HCT116 (cell line): ENCODE measurements at regions not wholly inside any gene's neighbourhood (a gene's known extent, or its start where the extent isn't known, plus 50 kb on each side); places are given as distances from the start of the nearest gene placed in this dataset.

Experiments used
- ATAC-seq: fragments of 200-7000 bp; cut with Tn5 transposase; 2 replicates; pipeline ENCODE4 v1.9.1; 2020; ENCODE audit warnings: mild to moderate bottlenecking, moderate library complexity
- BruUV-seq: library from RNA; stranded (reverse); fragments of 400-500 nt; replicated peaks from 2 replicates; lab custom pipeline; 2021; lab: Mats Ljungman, UMichigan
- CTCF ChIA-PET: fragments of 300-600 bp; sonication (Branson Sonifier 250); formaldehyde crosslinking; loops from one replicate; lab custom pipeline; 2021; ENCODE audit warnings: antibody characterized with exemption; lab: Charles Lee
- POLR2A ChIA-PET: fragments of 300-600, 350-600 bp; sonication (Branson Sonifier 250); formaldehyde crosslinking; loops from one replicate; lab custom pipeline; 2021; ENCODE audit warnings: antibody characterized with exemption; lab: Charles Lee
- RAD21 ChIA-PET, 2 experiments: fragments of 300-600 bp; sonication (Branson Sonifier 250); formaldehyde crosslinking; loops; one replicate each; lab custom pipeline; 2023; ENCODE audit warnings: low total read pairs in 2 of 2; ENCODE audit not compliant: uncharacterized antibody in 2 of 2, unreplicated experiment in 2 of 2, low non-redundant PET in 1 of 2; lab: Charles Lee
- DNase-seq: peaks from one replicate; pipeline ENCODE4 v3.0.0-alpha.2; 2010; ENCODE audit warnings: low read depth, low spot score
- H2AFZ ChIP-seq: fragments of 200-600 bp; shearing (Covaris generic), sonication (generic); 2 replicates; pipeline ENCODE4 v1.6.1; 2017; ENCODE audit warnings: low read depth, mixed run types, mixed read lengths, antibody characterized with exemption, low read length; ENCODE audit not compliant: poor library complexity, severe bottlenecking
- H3K27ac ChIP-seq: 2 replicates; pipeline ENCODE4 v1.5.1; 2012; ENCODE audit warnings: low read depth, low read length
- H3K27me3 ChIP-seq: fragments of 200-600 bp; sonication (generic); 2 replicates; pipeline ENCODE4 v1.6.1; 2016; ENCODE audit warnings: mixed run types, low read length, mixed read lengths; ENCODE audit not compliant: insufficient read depth
- H3K36me3 ChIP-seq, 2 experiments: fragments of 200-500 bp in 1 of 2; fragments of 200-600 bp in 1 of 2; sonication (Bioruptor generic) in 1 of 2; sonication (generic) in 1 of 2; 2 replicates each; pipeline versions ENCODE4 v1.5.1 to v1.6.1; 2014 to 2016; ENCODE audit warnings: low read length in 2 of 2, inconsistent platforms in 1 of 2, mixed read lengths in 1 of 2, mixed run types in 1 of 2; ENCODE audit not compliant: insufficient read depth in 2 of 2, control insufficient read depth in 1 of 2
- H3K4me1 ChIP-seq, 2 experiments: fragments of 200-600 bp in 1 of 2; sonication (generic) in 1 of 2; 2 replicates each; pipeline versions ENCODE4 v1.5.1 to v1.6.1; 2012 to 2017; ENCODE audit warnings: low read length in 2 of 2, inconsistent platforms in 1 of 2, mild to moderate bottlenecking in 1 of 2, mixed read lengths in 1 of 2, mixed run types in 1 of 2, moderate library complexity in 1 of 2; ENCODE audit not compliant: insufficient read depth in 2 of 2, control insufficient read depth in 1 of 2
- H3K4me2 ChIP-seq: fragments of 200-600 bp; sonication (generic); 2 replicates; pipeline ENCODE4 v1.6.1; 2017; ENCODE audit warnings: mixed run types, low read length, mixed read lengths
- H3K4me3 ChIP-seq, 2 experiments: fragments of 200-600 bp in 1 of 2; sonication (generic) in 1 of 2; replicated peaks in 1 of 2; 2 replicates each; pipeline ENCODE4 v1.5.1; 2011 to 2016; ENCODE audit warnings: low read length in 2 of 2, control low read depth in 1 of 2, low read depth in 1 of 2, mild to moderate bottlenecking in 1 of 2, mixed read lengths in 1 of 2, mixed run types in 1 of 2
- H3K79me2 ChIP-seq: fragments of 200-600 bp; sonication (generic); 2 replicates; pipeline ENCODE4 v1.6.1; 2017; ENCODE audit warnings: mild to moderate bottlenecking, mixed run types, low read length, moderate library complexity, mixed read lengths; ENCODE audit not compliant: insufficient read depth
- H3K9ac ChIP-seq: fragments of 200-600 bp; sonication (generic); 2 replicates; pipeline ENCODE4 v1.6.1; 2016; ENCODE audit warnings: low read length, mixed read lengths
- H3K9me2 ChIP-seq: fragments of 200-600 bp; sonication (generic), shearing (Covaris generic); 2 replicates; pipeline ENCODE4 v1.6.1; 2017; ENCODE audit warnings: mixed run types, mild to moderate bottlenecking, moderate library complexity; ENCODE audit not compliant: insufficient read depth
- H3K9me3 ChIP-seq, 2 experiments: fragments of 200-500 bp in 1 of 2; fragments of 200-600 bp in 1 of 2; sonication (Bioruptor generic) in 1 of 2; sonication (generic) in 1 of 2; 2 replicates each; pipeline ENCODE4 v1.6.1; 2014 to 2017; ENCODE audit warnings: low read length in 2 of 2, mixed read lengths in 2 of 2, inconsistent platforms in 1 of 2, low read depth in 1 of 2, mild to moderate bottlenecking in 1 of 2, mixed run types in 1 of 2, moderate library complexity in 1 of 2; ENCODE audit not compliant: control insufficient read depth in 1 of 2, insufficient read depth in 1 of 2
- H4K20me1 ChIP-seq: fragments of 200-600 bp; sonication (generic), shearing (Covaris generic); 2 replicates; pipeline ENCODE4 v1.6.1; 2017; ENCODE audit warnings: mixed run types, mild to moderate bottlenecking, moderate library complexity; ENCODE audit not compliant: insufficient read depth
- CBX3 ChIP-seq: IDR thresholded peaks from 2 replicates; pipeline ENCODE4 v1.6.1; 2012; ENCODE audit warnings: low read depth
- EGR1 ChIP-seq: IDR thresholded peaks from 2 replicates; pipeline ENCODE4 v1.6.1; 2012; ENCODE audit warnings: low read depth
- JUND ChIP-seq: IDR thresholded peaks from 2 replicates; pipeline ENCODE4 v1.6.1; 2012
- POLR2AphosphoS5 ChIP-seq: IDR thresholded peaks from 2 replicates; pipeline ENCODE4 v1.6.1; 2011; ENCODE audit warnings: mild to moderate bottlenecking, low read depth, low read length, moderate library complexity
- RAD21 ChIP-seq: IDR thresholded peaks from 2 replicates; pipeline ENCODE4 v1.6.1; 2012; ENCODE audit warnings: low read depth, mild to moderate bottlenecking
- SP1 ChIP-seq: IDR thresholded peaks from 2 replicates; pipeline ENCODE4 v1.6.1; 2012; ENCODE audit warnings: low read depth
- SRF ChIP-seq: IDR thresholded peaks from 2 replicates; pipeline ENCODE4 v1.6.1; 2012; ENCODE audit warnings: low read depth
- intact Hi-C: fragments of 100-400 bp; cut with micrococcal nuclease; formaldehyde crosslinking; loops from 2 replicates; pipeline ENCODE4 v1.10.0; 2022
- TF ChIP-seq, protein P1 (sequence below): IDR thresholded peaks from 2 replicates; pipeline ENCODE4 v1.6.1; 2011; ENCODE audit warnings: mild to moderate bottlenecking, low read length, moderate library complexity; ENCODE audit not compliant: insufficient replicate concordance; ENCODE audit errors: extremely low read depth
- TF ChIP-seq, protein P2 (sequence below): IDR thresholded peaks from 2 replicates; pipeline ENCODE4 v1.6.1; 2012
- TF ChIP-seq, protein P3 (sequence below): IDR thresholded peaks from 2 replicates; pipeline ENCODE4 v1.6.1; 2012

DNA sequence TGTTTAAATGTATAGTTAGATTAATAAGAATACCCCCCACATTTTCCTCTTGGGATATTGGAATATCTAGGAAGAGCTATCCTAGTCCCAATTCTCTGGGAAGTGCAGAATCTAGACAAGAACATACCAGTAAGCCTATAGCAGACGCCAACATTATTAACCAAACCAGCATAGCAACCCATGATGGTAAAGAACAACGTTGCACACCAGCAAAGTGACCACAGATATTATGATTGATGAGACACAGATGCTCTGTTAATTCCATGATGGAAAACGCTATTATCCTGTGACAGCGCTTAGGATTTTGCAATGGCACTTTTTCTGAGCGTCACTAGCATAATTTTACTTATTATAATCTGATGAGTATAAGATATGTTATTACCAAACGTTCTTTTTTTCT lies 603.1 kb upstream of the PCDH15 start:
- ChIA-PET CTCF (no interaction called here), POLR2A (no interaction called here), RAD21 (no interaction called here)
- no peak overlapping the region for H2AFZ ChIP-seq
- ATAC-seq (no peak), DNase-seq (no peak)
- no peak overlapping the region for H3K4me3 ChIP-seq
- H3K9ac ChIP-seq: no peak overlapping the region
- no TSS peak for BruUV-seq
- no peak overlapping the region for H3K27ac ChIP-seq
- H3K9me3 ChIP-seq: peaks cover 3 to 21% of the 10 kb centered on the region in 2 experiments; a peak in 2 of 4 replicates
- no peaks in the 10 kb centered on the region for H4K20me1 ChIP-seq
- H3K9me2 ChIP-seq: no peaks in the 10 kb centered on the region
- TF ChIP-seq SRF (no peak), POLR2AphosphoS5 (no peak), RAD21 (no peak), EGR1 (no peak), CBX3 (no peak), SP1 (no peak), JUND (no peak)
- TF ChIP-seq, protein P1, sequence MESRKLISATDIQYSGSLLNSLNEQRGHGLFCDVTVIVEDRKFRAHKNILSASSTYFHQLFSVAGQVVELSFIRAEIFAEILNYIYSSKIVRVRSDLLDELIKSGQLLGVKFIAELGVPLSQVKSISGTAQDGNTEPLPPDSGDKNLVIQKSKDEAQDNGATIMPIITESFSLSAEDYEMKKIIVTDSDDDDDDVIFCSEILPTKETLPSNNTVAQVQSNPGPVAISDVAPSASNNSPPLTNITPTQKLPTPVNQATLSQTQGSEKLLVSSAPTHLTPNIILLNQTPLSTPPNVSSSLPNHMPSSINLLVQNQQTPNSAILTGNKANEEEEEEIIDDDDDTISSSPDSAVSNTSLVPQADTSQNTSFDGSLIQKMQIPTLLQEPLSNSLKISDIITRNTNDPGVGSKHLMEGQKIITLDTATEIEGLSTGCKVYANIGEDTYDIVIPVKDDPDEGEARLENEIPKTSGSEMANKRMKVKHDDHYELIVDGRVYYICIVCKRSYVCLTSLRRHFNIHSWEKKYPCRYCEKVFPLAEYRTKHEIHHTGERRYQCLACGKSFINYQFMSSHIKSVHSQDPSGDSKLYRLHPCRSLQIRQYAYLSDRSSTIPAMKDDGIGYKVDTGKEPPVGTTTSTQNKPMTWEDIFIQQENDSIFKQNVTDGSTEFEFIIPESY: no peak
- TF ChIP-seq, protein P2, sequence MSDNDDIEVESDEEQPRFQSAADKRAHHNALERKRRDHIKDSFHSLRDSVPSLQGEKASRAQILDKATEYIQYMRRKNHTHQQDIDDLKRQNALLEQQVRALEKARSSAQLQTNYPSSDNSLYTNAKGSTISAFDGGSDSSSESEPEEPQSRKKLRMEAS: no peak
- TF ChIP-seq, protein P3, sequence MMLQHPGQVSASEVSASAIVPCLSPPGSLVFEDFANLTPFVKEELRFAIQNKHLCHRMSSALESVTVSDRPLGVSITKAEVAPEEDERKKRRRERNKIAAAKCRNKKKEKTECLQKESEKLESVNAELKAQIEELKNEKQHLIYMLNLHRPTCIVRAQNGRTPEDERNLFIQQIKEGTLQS: no peak
- no peaks in the 10 kb centered on the region for H3K79me2 ChIP-seq
- no peaks in the 10 kb centered on the region for H3K27me3 ChIP-seq
- intact Hi-C loops: no loop called here
- H3K4me2 ChIP-seq: no peak overlapping the region
- no peaks in the 10 kb centered on the region for H3K36me3 ChIP-seq
- H3K4me1 ChIP-seq: no peaks in the 10 kb centered on the region
